GM12865 (cell line): ENCODE measurements at regions not wholly inside any gene's neighbourhood (a gene's known extent, or its start where the extent isn't known, plus 50 kb on each side); places are given as distances from the start of the nearest gene placed in this dataset.

ENCODE experiments used
- DNase-seq: peaks from one replicate; pipeline ENCODE4 v3.0.0; 2010; ENCODE audit warnings: low read depth
- H3K4me3 ChIP-seq: 2 replicates; pipeline ENCODE4 v1.5.1; 2011; ENCODE audit warnings: mild to moderate bottlenecking, low read depth, low read length, control low read depth
- CTCF ChIP-seq: IDR thresholded peaks from 2 replicates; pipeline ENCODE4 v1.5.1; 2011; ENCODE audit warnings: low read length, control low read depth, low read depth, inconsistent platforms; ENCODE audit not compliant: insufficient read depth; ENCODE audit errors: missing control alignments

GRCh38 chr2:217396586-217396985, 536.7 kb upstream of the TNP1 start:
- no peak for TF ChIP-seq CTCF
- no peak for DNase-seq
- no peak overlapping the region for H3K4me3 ChIP-seq

- no peak for TF ChIP-seq CTCF
- H3K4me3 ChIP-seq, result no peak overlapping the region
- DNase-seq, result no peak
Measured at GRCh38 chr2:217396165-217396564, 536.3 kb upstream of the TNP1 start.

- no peak for TF ChIP-seq CTCF
- no peak for DNase-seq
- no peak overlapping the region for H3K4me3 ChIP-seq
Measured at GRCh38 chr2:217394510-217395351, 534.9 kb upstream of the TNP1 start.

GRCh38 chr2:217393585-217394032, 533.7 kb upstream of the TNP1 start:
- H3K4me3 ChIP-seq, result no peak overlapping the region
- TF ChIP-seq CTCF, result no peak

GRCh38 chr2:217392930-217393584, 533.2 kb upstream of the TNP1 start:
- no peak overlapping the region for H3K4me3 ChIP-seq
- TF ChIP-seq CTCF, result no peak
- no peak for DNase-seq

More at GRCh38 chr2:217393585-217394032, 533.7 kb upstream of the TNP1 start:
- DNase-seq, result no peak

- H3K4me3 ChIP-seq, result no peak overlapping the region
- no peak for DNase-seq
- TF ChIP-seq CTCF, result no peak
Measured at GRCh38 chr2:217387776-217388387, 528.0 kb upstream of the TNP1 start.
